ENCODE measurements at regions not wholly inside any gene's neighbourhood (a gene's known extent, or its start where the extent isn't known, plus 50 kb on each side); places are given as distances from the start of the nearest gene placed in this dataset.
"Not testable (repeated sequence)": the region's sequence is repeated elsewhere in the genome, so short reads cannot be mapped to it uniquely, and the experiment has no call there.

DNA sequence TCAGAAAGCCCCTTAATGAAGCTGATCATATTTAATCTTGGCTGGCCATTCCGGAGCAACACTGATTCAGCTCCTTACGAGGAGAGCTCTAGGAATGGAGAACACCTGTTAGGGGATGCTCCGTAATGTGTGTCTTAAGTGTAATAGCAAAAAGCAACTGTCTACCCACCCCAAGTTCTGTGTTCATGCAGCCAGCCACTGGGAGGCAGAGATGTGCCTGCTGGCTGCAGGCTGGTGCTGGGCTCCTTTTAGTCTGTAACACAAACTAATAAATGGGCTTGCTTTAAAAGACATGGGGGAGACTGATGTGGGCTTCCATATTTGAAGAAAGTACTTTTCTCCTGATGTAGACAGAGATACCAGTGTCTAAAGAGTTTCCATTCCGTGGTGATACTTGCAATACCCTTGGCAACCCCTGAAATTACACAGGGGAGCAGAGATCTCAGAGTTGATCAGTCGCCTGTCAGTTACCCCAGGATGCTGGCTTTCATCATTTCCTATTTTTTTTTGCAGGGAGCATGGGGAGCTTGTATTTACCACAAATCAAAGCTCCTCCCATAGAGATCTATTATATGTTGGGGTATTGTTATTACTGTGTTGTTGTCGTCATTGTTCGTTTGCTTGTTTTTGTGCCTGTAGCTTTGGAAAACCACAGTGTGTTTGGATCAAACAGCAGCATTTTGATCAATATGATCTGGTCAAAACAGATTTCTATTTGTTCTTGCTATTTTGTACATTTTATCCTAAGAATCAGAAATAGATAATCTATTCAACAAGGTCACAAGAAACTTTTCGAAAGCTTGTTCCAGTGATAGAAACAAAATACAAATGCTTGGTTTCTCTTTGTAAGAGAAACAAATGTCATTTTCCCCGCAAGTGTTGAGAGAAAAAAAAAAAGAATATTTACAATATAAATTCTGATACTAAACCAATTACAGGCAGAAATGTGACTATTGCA, 65.8 kb downstream of the MTX3 start:
- Histone ChIP-seq H3K4me2 (no peak overlapping the region), H3K27me3 (no peaks in the 10 kb centered on the region), H3K9me3 (peaks cover 5% of the 10 kb centered on the region; the same call in 1 of the 2 replicates), H4K20me1 (no peaks in the 10 kb centered on the region), H3K36me3 (no peaks in the 10 kb centered on the region), H3K4me3 (no peak overlapping the region), H3K9ac (no peak overlapping the region), H3K27ac (no peak overlapping the region), H3K4me1 (peaks cover 6% of the 10 kb centered on the region; the same call in 1 of the 2 replicates)
- no peak for TF ChIP-seq Cebpa-rat (IDR thresholded peaks at IDR 0.05)

DNA sequence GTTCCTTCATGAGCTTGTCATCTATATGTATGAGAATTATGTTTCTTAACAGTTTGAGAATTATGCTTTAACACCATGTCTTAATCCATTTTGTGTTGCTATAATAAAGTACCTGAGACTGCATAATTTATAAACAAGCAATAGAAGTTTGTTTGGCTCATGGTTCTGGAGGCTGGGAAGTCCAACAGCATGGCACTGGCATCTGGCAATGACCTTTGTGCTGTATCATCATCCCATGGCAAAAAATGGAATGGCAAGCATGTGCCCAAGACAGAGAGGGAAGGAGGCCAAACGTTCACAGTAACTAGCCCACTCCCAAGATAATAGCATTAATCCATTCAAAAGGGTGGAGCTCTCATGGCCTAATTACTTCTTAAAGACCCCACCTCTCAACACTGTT, 67.6 kb downstream of the MTX3 start:
- no peak overlapping the region for H3K9ac ChIP-seq
- peaks cover 6% of the 10 kb centered on the region; the same call in 1 of the 2 replicates for H3K4me1 ChIP-seq
- H3K27ac ChIP-seq, result no peak overlapping the region
- no peaks in the 10 kb centered on the region for H3K27me3 ChIP-seq
- H3K9me3 ChIP-seq, result peaks cover 18% of the 10 kb centered on the region
- H3K4me2 ChIP-seq, result no peak overlapping the region
- H4K20me1 ChIP-seq, result no peaks in the 10 kb centered on the region
- no peak overlapping the region for H3K4me3 ChIP-seq
- H3K36me3 ChIP-seq, result no peaks in the 10 kb centered on the region
- no peak for TF ChIP-seq Cebpa-rat (IDR thresholded peaks at IDR 0.05)

DNA sequence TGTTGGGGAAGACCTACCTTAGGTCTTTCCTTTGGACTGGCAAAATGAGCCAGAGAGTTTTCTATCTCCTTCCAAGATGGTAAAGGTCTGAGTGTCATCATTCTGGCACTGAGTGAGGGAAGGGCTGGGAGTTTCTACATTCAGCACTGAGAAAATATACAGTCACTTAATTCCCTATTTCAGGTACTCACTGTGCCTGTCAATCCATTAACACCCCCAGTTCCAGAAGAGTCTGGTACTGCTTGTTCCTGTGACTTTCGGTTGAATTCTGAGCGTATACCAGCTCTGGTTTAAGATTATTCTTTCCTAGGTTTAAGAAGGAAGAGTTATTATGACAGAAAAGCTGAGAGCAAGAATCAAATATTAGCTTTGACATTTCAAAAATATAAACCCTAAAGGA, 68.4 kb downstream of the MTX3 start:
- Histone ChIP-seq H3K4me1 (peaks cover 6% of the 10 kb centered on the region; the same call in 1 of the 2 replicates), H3K4me2 (no peak overlapping the region), H3K9ac (no peak overlapping the region), H3K4me3 (no peak overlapping the region), H4K20me1 (no peaks in the 10 kb centered on the region), H3K9me3 (peaks cover 26% of the 10 kb centered on the region), H3K36me3 (no peaks in the 10 kb centered on the region), H3K27ac (no peak overlapping the region), H3K27me3 (no peaks in the 10 kb centered on the region)
- no peak for TF ChIP-seq Cebpa-rat (IDR thresholded peaks at IDR 0.05)

DNA sequence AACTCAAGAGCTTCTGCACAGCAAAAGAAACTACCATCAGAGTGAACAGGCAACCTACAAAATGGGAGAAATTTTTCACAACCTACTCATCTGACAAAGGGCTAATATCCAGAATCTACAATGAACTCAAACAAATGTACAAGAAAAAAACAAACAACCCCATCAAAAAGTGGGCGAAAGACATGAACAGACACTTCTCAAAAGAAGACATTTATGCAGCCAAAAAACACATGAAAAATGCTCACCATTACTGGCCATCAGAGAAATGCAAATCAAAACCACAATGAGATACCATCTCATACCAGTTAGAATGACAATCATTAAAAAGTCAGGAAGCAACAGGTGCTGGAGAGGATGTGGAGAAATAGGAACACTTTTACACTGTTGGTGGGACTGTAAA, 83.6 kb downstream of the MTX3 start:
- H3K4me1 ChIP-seq, H3K9ac ChIP-seq, H4K20me1 ChIP-seq, H3K36me3 ChIP-seq, H3K4me2 ChIP-seq, H3K4me3 ChIP-seq, H3K27ac ChIP-seq, H3K27me3 ChIP-seq: not testable (repeated sequence)
- peaks cover 20% of the 10 kb centered on the region for H3K9me3 ChIP-seq

DNA sequence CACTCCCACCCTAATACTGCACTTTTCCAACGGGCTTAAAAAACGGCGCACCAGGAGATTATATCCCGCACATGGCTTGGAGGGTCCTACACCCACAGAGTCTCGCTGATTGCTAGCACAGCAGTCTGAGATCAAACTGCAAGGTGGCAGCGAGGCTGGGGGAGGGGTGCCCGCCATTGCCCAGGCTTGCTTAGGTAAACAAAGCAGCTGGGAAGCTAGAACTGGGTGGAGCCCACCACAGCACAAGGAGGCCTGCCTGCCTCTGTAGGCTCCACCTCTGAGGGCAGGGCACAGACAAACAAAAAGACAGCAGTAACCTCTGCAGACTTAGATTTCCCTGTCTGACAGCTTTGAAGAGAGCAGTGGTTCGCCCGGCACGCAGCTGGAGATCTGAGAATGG, 88.5 kb downstream of the MTX3 start:
- H3K27ac ChIP-seq, H3K4me2 ChIP-seq, H3K4me3 ChIP-seq, H3K9ac ChIP-seq, H3K4me1 ChIP-seq, H4K20me1 ChIP-seq, H3K27me3 ChIP-seq, H3K36me3 ChIP-seq: not testable (repeated sequence)
- peaks cover 18% of the 10 kb centered on the region for H3K9me3 ChIP-seq

DNA sequence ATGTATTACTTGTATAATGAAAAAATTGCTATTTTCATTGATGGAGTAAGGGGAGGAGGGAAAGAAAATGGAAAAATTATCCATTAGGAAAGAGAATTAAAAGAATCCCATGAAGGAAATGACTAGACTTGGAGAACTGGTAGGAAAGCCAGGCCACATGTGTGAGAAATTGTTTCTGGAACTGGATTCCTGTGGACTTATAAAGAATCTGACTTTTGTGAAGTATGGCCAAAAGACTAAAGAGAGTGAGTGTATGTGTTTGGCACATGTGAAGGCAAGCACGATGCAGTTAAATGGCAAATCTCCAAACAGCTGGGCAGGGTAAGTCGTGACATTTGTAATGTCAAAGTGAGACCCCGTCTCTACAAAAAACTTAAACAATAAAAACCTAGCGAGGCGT, 89.4 kb downstream of the MTX3 start:
- no peaks in the 10 kb centered on the region for H3K36me3 ChIP-seq
- no peak overlapping the region for H3K9ac ChIP-seq
- H4K20me1 ChIP-seq, result no peaks in the 10 kb centered on the region
- H3K27me3 ChIP-seq, result no peaks in the 10 kb centered on the region
- no peak overlapping the region for H3K4me2 ChIP-seq
- H3K9me3 ChIP-seq, result peaks cover 18% of the 10 kb centered on the region
- H3K4me1 ChIP-seq, result no peaks in the 10 kb centered on the region
- no peak overlapping the region for H3K27ac ChIP-seq
- no peak for TF ChIP-seq Cebpa-rat (IDR thresholded peaks at IDR 0.05)
- no peak overlapping the region for H3K4me3 ChIP-seq

DNA sequence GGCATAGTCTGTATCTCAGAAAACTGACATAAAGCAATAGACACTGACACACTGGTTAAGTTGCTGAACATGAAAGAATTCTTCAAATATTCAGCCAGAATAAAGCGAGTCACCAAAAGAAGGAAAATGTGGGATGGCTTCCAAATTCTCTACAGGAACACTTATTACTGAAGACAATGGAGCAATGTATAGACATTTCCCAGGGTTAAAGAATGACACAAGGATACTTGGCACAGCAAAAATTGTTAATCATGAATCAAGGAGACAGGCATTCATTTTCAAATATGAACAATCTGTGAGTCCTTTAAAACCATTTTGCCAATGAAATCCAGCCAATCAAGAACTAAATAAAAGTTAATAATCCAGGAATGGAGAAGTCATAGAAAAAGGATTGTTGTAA, 92.5 kb downstream of the MTX3 start:
- Histone ChIP-seq H3K4me2 (no peak overlapping the region), H3K27me3 (no peaks in the 10 kb centered on the region)

DNA sequence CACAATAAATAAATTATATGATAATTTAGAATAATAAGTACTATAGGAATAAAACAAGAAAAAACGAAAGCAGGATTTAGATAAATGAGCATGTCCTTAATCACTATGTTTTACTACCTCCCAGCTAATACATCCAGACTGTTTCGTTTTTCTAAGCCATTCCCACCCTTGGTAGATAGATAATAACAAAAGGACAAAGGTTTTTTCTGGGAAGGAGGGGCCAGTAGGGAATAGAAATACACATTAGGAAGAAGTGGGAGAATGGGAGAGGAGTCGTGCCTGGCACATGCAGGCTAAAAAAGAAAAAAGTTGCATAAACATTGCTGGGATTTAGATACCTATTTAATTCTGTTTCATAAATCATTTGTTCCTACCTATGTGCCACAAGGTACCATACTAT, 97.1 kb downstream of the MTX3 start:
- H3K36me3 ChIP-seq, result peaks cover 19% of the 10 kb centered on the region; the same call in 1 of the 2 replicates
- H3K4me1 ChIP-seq, result peaks cover 30% of the 10 kb centered on the region
- no peak overlapping the region for H3K27ac ChIP-seq
- no peaks in the 10 kb centered on the region for H4K20me1 ChIP-seq
- peaks cover 64% of the 10 kb centered on the region for H3K9me3 ChIP-seq
- no peak overlapping the region for H3K9ac ChIP-seq
- no peak overlapping the region for H3K4me2 ChIP-seq
- H3K27me3 ChIP-seq, result no peaks in the 10 kb centered on the region
- H3K4me3 ChIP-seq, result no peak overlapping the region
- no peak for TF ChIP-seq Cebpa-rat (IDR thresholded peaks at IDR 0.05)

More for the DNA sequence above, 92.5 kb downstream of the MTX3 start:
- Histone ChIP-seq H3K4me1 (no peaks in the 10 kb centered on the region), H3K9ac (no peak overlapping the region), H4K20me1 (no peaks in the 10 kb centered on the region), H3K4me3 (no peak overlapping the region), H3K9me3 (peaks cover 42% of the 10 kb centered on the region), H3K27ac (no peak overlapping the region), H3K36me3 (no peaks in the 10 kb centered on the region)
- TF ChIP-seq Cebpa-rat (IDR thresholded peaks at IDR 0.05), result no peak

DNA sequence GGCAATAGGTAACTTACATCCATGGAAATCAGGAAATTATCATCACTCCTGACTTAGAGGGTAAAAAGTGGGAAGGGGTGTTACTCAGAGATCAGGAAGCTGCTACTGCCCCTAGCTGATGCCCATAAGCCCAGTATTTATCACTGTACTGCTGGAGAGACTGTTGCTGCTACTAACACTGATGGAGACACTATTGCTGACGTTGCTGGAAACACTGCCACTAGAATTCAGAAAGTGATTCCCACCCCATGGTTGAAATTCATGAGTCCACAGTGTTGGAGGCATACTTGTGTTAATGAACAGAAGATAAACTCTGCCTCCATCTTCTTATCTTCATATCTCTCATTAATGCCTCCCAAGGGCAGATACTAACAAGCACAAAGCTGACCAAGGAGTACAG, 97.6 kb downstream of the MTX3 start:
- peaks cover 24% of the 10 kb centered on the region; the same call in 1 of the 2 replicates for H3K36me3 ChIP-seq
- no peak overlapping the region for H3K4me2 ChIP-seq
- H3K4me1 ChIP-seq, result peaks cover 35% of the 10 kb centered on the region
- no peak overlapping the region for H3K4me3 ChIP-seq
- TF ChIP-seq Cebpa-rat (IDR thresholded peaks at IDR 0.05), result no peak
- H4K20me1 ChIP-seq, result no peaks in the 10 kb centered on the region
- H3K9ac ChIP-seq, result no peak overlapping the region
- H3K9me3 ChIP-seq, result peaks cover 69% of the 10 kb centered on the region
- H3K27ac ChIP-seq, result no peak overlapping the region
- no peaks in the 10 kb centered on the region for H3K27me3 ChIP-seq

DNA sequence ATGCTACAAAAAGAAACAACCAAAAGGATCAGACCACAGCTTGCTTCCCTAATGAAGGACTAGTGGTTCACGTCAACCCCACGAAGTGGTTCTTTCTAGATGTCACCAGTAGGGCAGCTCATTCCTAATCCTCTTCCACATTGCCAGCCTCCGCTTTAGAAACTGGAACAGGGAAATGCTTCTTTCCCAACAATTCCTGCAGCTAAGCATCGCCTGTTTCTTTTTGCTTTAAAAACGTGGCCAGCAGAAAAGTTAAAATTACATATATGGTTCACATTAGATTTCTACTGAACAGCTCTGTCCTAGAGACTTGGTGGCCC, 100.2 kb downstream of the MTX3 start:
- Histone ChIP-seq H3K4me2 (peak overlapping the region; percentile 50), H3K9ac (no peak overlapping the region), H3K9me3 (peaks cover 77% of the 10 kb centered on the region), H3K36me3 (peaks cover 24% of the 10 kb centered on the region; the same call in 1 of the 2 replicates), H4K20me1 (no peaks in the 10 kb centered on the region), H3K4me3 (peak overlapping the region; percentile 47; the same call in 1 of the 2 replicates), H3K27ac (peak overlapping the region; percentile 99), H3K4me1 (peaks cover 60% of the 10 kb centered on the region), H3K27me3 (no peaks in the 10 kb centered on the region)
- no peak for TF ChIP-seq Cebpa-rat (IDR thresholded peaks at IDR 0.05)
